ENCODE measurements at regions not wholly inside any gene's neighbourhood (a gene's known extent, or its start where the extent isn't known, plus 50 kb on each side); places are given as distances from the start of the nearest gene placed in this dataset.

DNA sequence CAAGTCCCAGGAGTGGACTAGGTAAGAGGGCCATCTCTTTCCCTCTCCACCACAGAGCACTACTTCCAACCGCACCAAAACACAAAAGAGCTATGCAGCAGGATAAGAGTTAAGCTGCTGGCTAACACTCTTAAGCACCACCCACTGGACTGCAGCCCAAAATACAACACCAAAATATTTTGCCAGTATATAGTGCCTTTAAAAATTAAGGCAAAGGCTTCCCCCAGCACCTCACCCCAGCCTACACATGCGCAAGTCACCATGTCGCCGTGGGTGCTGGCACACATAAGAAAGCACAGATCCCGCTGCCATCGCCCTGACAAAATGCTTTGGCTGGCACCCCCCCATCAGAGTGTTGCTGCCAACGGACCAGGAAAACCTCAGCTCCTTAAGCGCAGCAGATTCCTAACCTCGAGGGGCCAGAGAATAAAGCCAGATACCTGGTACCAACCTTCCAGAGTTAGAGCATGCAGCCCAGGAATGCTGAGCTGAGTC is 608.3 kb downstream of the PCDH17 start:
- no peak for TF ChIP-seq CTCF (IDR thresholded peaks at IDR 0.05; ENCODE audit: low read depth, low read length)
- DNase-seq (ENCODE audit: extremely low read depth, low read depth) = no peak

GRCh38 chr13:58247080-58247479 is 615.5 kb downstream of the PCDH17 start:
- no peak for DNase-seq (ENCODE audit: extremely low read depth, low read depth)
- TF ChIP-seq CTCF (IDR thresholded peaks at IDR 0.05; ENCODE audit: low read depth, low read length) = no peak

DNA sequence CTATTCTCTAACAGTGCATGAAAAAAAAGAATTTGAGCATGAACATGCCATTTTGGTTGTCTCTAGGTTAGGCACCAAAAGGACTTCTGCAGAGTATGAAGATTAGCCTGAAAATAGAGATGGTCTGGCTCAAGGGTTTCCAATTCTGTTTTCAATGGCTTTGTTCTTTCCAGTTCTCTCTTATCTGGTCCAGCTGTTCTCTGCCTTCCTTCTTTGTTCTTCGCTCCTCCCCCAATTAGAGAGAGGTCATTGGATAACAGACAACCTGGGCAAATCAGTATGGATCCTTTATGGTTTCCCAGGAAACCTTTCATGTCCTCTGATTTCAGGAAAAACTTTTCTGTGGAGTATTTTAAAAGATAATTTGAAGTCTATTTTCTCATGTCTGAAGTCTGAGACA is 623.4 kb downstream of the PCDH17 start:
- DNase-seq (ENCODE audit: extremely low read depth, low read depth) = no peak
- TF ChIP-seq CTCF (IDR thresholded peaks at IDR 0.05; ENCODE audit: low read depth, low read length) = no peak

GRCh38 chr13:58266271-58266670 is 634.7 kb downstream of the PCDH17 start:
- no peak for DNase-seq (ENCODE audit: extremely low read depth, low read depth)
- TF ChIP-seq CTCF (IDR thresholded peaks at IDR 0.05; ENCODE audit: low read depth, low read length) = no peak

DNA sequence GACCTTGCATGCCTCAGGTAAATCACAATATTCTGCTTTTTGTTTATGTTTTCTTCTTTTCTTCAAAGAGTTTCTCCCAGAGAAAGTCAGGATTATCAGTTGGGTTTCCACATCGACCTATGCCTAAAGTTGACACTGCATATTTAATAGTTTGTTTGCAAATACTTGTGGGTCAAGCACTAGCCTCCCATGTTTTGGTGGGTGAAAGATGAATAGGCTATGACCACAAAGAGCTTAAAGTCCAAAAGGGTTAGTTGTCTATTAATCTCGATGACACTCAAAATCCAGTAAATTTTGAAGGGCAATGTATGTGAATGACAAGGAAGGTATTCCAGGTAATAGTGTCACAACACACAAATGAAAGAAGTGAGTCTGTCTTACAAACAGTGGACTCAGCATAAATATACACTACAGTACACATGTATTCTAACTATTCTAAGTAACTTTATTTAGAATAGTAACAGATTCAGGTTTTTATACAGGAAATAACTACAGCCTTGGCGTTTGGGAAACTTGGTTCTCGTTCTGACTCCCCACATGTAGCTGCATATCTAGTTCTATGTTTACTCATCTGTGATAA is 667.1 kb downstream of the PCDH17 start:
- DNase-seq (ENCODE audit: extremely low read depth, low read depth) = no peak
- TF ChIP-seq CTCF (IDR thresholded peaks at IDR 0.05; ENCODE audit: low read depth, low read length) = no peak

DNA sequence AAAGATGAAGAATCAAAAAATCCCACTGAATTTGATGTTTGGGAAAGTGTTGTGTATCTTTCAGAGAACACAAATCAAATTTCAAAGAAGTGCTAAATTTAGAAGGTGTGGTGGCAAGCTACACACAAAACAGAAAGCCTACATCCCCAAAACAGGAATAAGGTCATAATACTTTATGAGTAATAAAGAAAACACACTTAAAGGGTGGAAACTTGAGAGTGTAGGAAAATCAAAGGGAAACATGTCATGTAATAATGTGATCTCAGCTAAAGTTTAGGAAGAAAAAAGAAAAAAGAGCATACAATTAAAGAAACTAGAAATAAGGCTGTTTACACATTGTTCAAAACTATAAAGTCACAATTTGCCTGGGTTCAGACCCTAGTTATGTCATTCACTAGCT is 668.7 kb downstream of the PCDH17 start:
- TF ChIP-seq CTCF (IDR thresholded peaks at IDR 0.05; ENCODE audit: low read depth, low read length) = no peak
- DNase-seq (ENCODE audit: extremely low read depth, low read depth) = no peak

GRCh38 chr13:58300974-58301681 is 669.6 kb downstream of the PCDH17 start:
- TF ChIP-seq CTCF (IDR thresholded peaks at IDR 0.05; ENCODE audit: low read depth, low read length) = no peak
- DNase-seq (ENCODE audit: extremely low read depth, low read depth) = no peak

Data from AG09319 (cell line).